Activated CD4-positive, alpha-beta T cell treated with anti-CD3 and anti-CD28 coated beads, Interleukin-2, amount 10 ng/mL, durations not matched to agents 24 days and 14 days (primary cell): ENCODE measurements at regions not wholly inside any gene's neighbourhood (a gene's known extent, or its start where the extent isn't known, plus 50 kb on each side); places are given as distances from the start of the nearest gene placed in this dataset.

Experiments used
- DNase-seq: peaks from one replicate; pipeline ENCODE4 v3.0.0; 2022
- H3K27ac Mint-ChIP-seq: one replicate; pipeline ENCODE4 v1.8.0; 2022; ENCODE audit warnings: mild to moderate bottlenecking, mixed read lengths
- H3K27me3 Mint-ChIP-seq: one replicate; pipeline ENCODE4 v1.8.0; 2022; ENCODE audit warnings: mixed read lengths
- H3K36me3 Mint-ChIP-seq: one replicate; pipeline ENCODE4 v1.8.0; 2022; ENCODE audit warnings: low read depth, mild to moderate bottlenecking, mixed read lengths
- H3K4me1 Mint-ChIP-seq: one replicate; pipeline ENCODE4 v1.8.0; 2021; ENCODE audit warnings: mixed read lengths
- H3K4me3 Mint-ChIP-seq: one replicate; pipeline ENCODE4 v1.8.0; 2022; ENCODE audit warnings: mild to moderate bottlenecking, moderate library complexity, mixed read lengths
- H3K9me3 Mint-ChIP-seq: one replicate; pipeline ENCODE4 v1.8.0; 2021; ENCODE audit warnings: mixed read lengths
- intact Hi-C: fragments of 100-400 bp; cut with micrococcal nuclease; formaldehyde crosslinking; loops from one replicate; pipeline ENCODE4 v1.15.1; 2023

- H3K36me3 Mint-ChIP-seq: no peaks in the 10 kb centered on the region
- H3K9me3 Mint-ChIP-seq: no peaks in the 10 kb centered on the region
- no peaks in the 10 kb centered on the region for H3K4me1 Mint-ChIP-seq
- no peaks in the 10 kb centered on the region for H3K27me3 Mint-ChIP-seq
- intact Hi-C loops: no loop called here
- H3K4me3 Mint-ChIP-seq: no peak overlapping the region
- DNase-seq: no peak
- H3K27ac Mint-ChIP-seq: no peak overlapping the region
These were observed 818.5 kb upstream of the SALL3 start for GRCh38 chr18:78160961-78161656.

GRCh38 chr18:78165525-78165924 lies 814.1 kb upstream of the SALL3 start:
- intact Hi-C loops: no loop called here
- no peaks in the 10 kb centered on the region for H3K36me3 Mint-ChIP-seq
- no peaks in the 10 kb centered on the region for H3K9me3 Mint-ChIP-seq
- H3K27ac Mint-ChIP-seq: no peak overlapping the region
- no peaks in the 10 kb centered on the region for H3K27me3 Mint-ChIP-seq
- DNase-seq: no peak
- no peaks in the 10 kb centered on the region for H3K4me1 Mint-ChIP-seq
- no peak overlapping the region for H3K4me3 Mint-ChIP-seq

- DNase-seq: no peak
- H3K9me3 Mint-ChIP-seq: no peaks in the 10 kb centered on the region
- no peak overlapping the region for H3K4me3 Mint-ChIP-seq
- intact Hi-C loops: no loop called here
- H3K4me1 Mint-ChIP-seq: no peaks in the 10 kb centered on the region
- no peak overlapping the region for H3K27ac Mint-ChIP-seq
- no peaks in the 10 kb centered on the region for H3K36me3 Mint-ChIP-seq
- no peaks in the 10 kb centered on the region for H3K27me3 Mint-ChIP-seq
These were observed 811.1 kb upstream of the SALL3 start for GRCh38 chr18:78168526-78168925.

GRCh38 chr18:78169174-78169864 lies 810.3 kb upstream of the SALL3 start:
- H3K36me3 Mint-ChIP-seq: no peaks in the 10 kb centered on the region
- DNase-seq: no peak
- no peak overlapping the region for H3K27ac Mint-ChIP-seq
- H3K4me1 Mint-ChIP-seq: no peaks in the 10 kb centered on the region
- intact Hi-C loops: no loop called here
- H3K4me3 Mint-ChIP-seq: no peak overlapping the region
- H3K9me3 Mint-ChIP-seq: no peaks in the 10 kb centered on the region
- no peaks in the 10 kb centered on the region for H3K27me3 Mint-ChIP-seq

GRCh38 chr18:78171954-78172353 lies 807.7 kb upstream of the SALL3 start:
- Mint-ChIP-seq H3K4me3 (no peak overlapping the region), H3K4me1 (no peaks in the 10 kb centered on the region), H3K9me3 (peaks cover 4% of the 10 kb centered on the region), H3K27ac (no peak overlapping the region), H3K27me3 (no peaks in the 10 kb centered on the region), H3K36me3 (no peaks in the 10 kb centered on the region)
- no peak for DNase-seq
- intact Hi-C loops: no loop called here

GRCh38 chr18:78174737-78175136 lies 804.9 kb upstream of the SALL3 start:
- Mint-ChIP-seq H3K4me3 (no peak overlapping the region), H3K27me3 (no peaks in the 10 kb centered on the region), H3K36me3 (no peaks in the 10 kb centered on the region), H3K9me3 (peaks cover 4% of the 10 kb centered on the region), H3K27ac (no peak overlapping the region), H3K4me1 (no peaks in the 10 kb centered on the region)
- intact Hi-C loops: no loop called here
- DNase-seq: no peak

- no peak for DNase-seq
- Mint-ChIP-seq H3K9me3 (peaks cover 11% of the 10 kb centered on the region), H3K4me1 (no peaks in the 10 kb centered on the region), H3K27ac (no peak overlapping the region), H3K36me3 (no peaks in the 10 kb centered on the region), H3K4me3 (no peak overlapping the region), H3K27me3 (no peaks in the 10 kb centered on the region)
- intact Hi-C loops: no loop called here
These were observed 800.8 kb upstream of the SALL3 start for GRCh38 chr18:78178812-78179211.

- intact Hi-C loops: no loop called here
These were observed 798.9 kb upstream of the SALL3 start for GRCh38 chr18:78180741-78181140.

GRCh38 chr18:78183815-78184214 lies 795.8 kb upstream of the SALL3 start:
- H3K4me1 Mint-ChIP-seq: no peaks in the 10 kb centered on the region
- no peak overlapping the region for H3K27ac Mint-ChIP-seq
- peaks cover 10% of the 10 kb centered on the region for H3K9me3 Mint-ChIP-seq
- DNase-seq: no peak
- intact Hi-C loops: no loop called here
- no peaks in the 10 kb centered on the region for H3K36me3 Mint-ChIP-seq
- H3K4me3 Mint-ChIP-seq: no peak overlapping the region
- H3K27me3 Mint-ChIP-seq: no peaks in the 10 kb centered on the region

More at GRCh38 chr18:78180741-78181140, 798.9 kb upstream of the SALL3 start:
- Mint-ChIP-seq H3K27ac (no peak overlapping the region), H3K4me3 (no peak overlapping the region), H3K4me1 (no peaks in the 10 kb centered on the region), H3K9me3 (peaks cover 11% of the 10 kb centered on the region), H3K36me3 (no peaks in the 10 kb centered on the region), H3K27me3 (no peaks in the 10 kb centered on the region)
- DNase-seq: no peak

GRCh38 chr18:78191276-78191675 lies 788.3 kb upstream of the SALL3 start:
- DNase-seq: no peak
- Mint-ChIP-seq H3K4me3 (no peak overlapping the region), H3K27me3 (no peaks in the 10 kb centered on the region), H3K36me3 (no peaks in the 10 kb centered on the region), H3K9me3 (peaks cover 11% of the 10 kb centered on the region), H3K27ac (no peak overlapping the region), H3K4me1 (no peaks in the 10 kb centered on the region)
- intact Hi-C loops: no loop called here

GRCh38 chr18:78192054-78192453 lies 787.6 kb upstream of the SALL3 start:
- Mint-ChIP-seq H3K27me3 (no peaks in the 10 kb centered on the region), H3K4me3 (no peak overlapping the region)

GRCh38 chr18:78196280-78196679 lies 783.3 kb upstream of the SALL3 start:
- DNase-seq: no peak
- H3K4me1 Mint-ChIP-seq: no peaks in the 10 kb centered on the region
- no peak overlapping the region for H3K27ac Mint-ChIP-seq
- no peak overlapping the region for H3K4me3 Mint-ChIP-seq
- H3K9me3 Mint-ChIP-seq: peaks cover 6% of the 10 kb centered on the region
- intact Hi-C loops: no loop called here
- H3K27me3 Mint-ChIP-seq: no peaks in the 10 kb centered on the region
- H3K36me3 Mint-ChIP-seq: no peaks in the 10 kb centered on the region

More at GRCh38 chr18:78192054-78192453, 787.6 kb upstream of the SALL3 start:
- Mint-ChIP-seq H3K36me3 (no peaks in the 10 kb centered on the region), H3K27ac (no peak overlapping the region), H3K4me1 (no peaks in the 10 kb centered on the region), H3K9me3 (peaks cover 11% of the 10 kb centered on the region)
- intact Hi-C loops: no loop called here
- DNase-seq: no peak

GRCh38 chr18:78199002-78199401 lies 780.6 kb upstream of the SALL3 start:
- Mint-ChIP-seq H3K36me3 (no peaks in the 10 kb centered on the region), H3K27me3 (no peaks in the 10 kb centered on the region), H3K4me1 (no peaks in the 10 kb centered on the region), H3K4me3 (no peak overlapping the region), H3K9me3 (peaks cover 19% of the 10 kb centered on the region), H3K27ac (no peak overlapping the region)
- intact Hi-C loops: no loop called here
- no peak for DNase-seq

- H3K36me3 Mint-ChIP-seq: no peaks in the 10 kb centered on the region
- no peaks in the 10 kb centered on the region for H3K27me3 Mint-ChIP-seq
- intact Hi-C loops: no loop called here
- peaks cover 19% of the 10 kb centered on the region for H3K9me3 Mint-ChIP-seq
- no peak overlapping the region for H3K4me3 Mint-ChIP-seq
- H3K4me1 Mint-ChIP-seq: no peaks in the 10 kb centered on the region
- H3K27ac Mint-ChIP-seq: no peak overlapping the region
- DNase-seq: no peak
These were observed 780.0 kb upstream of the SALL3 start for GRCh38 chr18:78199611-78200010.

GRCh38 chr18:78207942-78208341 lies 771.7 kb upstream of the SALL3 start:
- H3K4me1 Mint-ChIP-seq: no peaks in the 10 kb centered on the region
- H3K27ac Mint-ChIP-seq: no peak overlapping the region
- no peaks in the 10 kb centered on the region for H3K36me3 Mint-ChIP-seq
- intact Hi-C loops: no loop called here
- no peak for DNase-seq
- H3K27me3 Mint-ChIP-seq: no peaks in the 10 kb centered on the region
- H3K9me3 Mint-ChIP-seq: no peaks in the 10 kb centered on the region
- H3K4me3 Mint-ChIP-seq: no peak overlapping the region
